Mesendoderm (in vitro differentiated cells): ENCODE measurements at regions not wholly inside any gene's neighbourhood (a gene's known extent, or its start where the extent isn't known, plus 50 kb on each side); places are given as distances from the start of the nearest gene placed in this dataset.

Experiments used
- DNase-seq: peaks from one replicate; pipeline ENCODE4 v3.0.0; 2013
- H2AK5ac ChIP-seq: 2 replicates; pipeline ENCODE4 v1.6.1; 2013; ENCODE audit warnings: low read length, inconsistent platforms
- H2BK120ac ChIP-seq: 2 replicates; pipeline ENCODE4 v1.6.1; 2013; ENCODE audit warnings: low read depth, mild to moderate bottlenecking, low read length, moderate library complexity, mixed read lengths
- H2BK15ac ChIP-seq: replicated peaks from 2 replicates; pipeline ENCODE4 v1.6.1; 2013; ENCODE audit warnings: low read depth, mild to moderate bottlenecking, moderate library complexity
- H2BK5ac ChIP-seq: 2 replicates; pipeline ENCODE4 v1.6.1; 2013; ENCODE audit warnings: low read length, inconsistent platforms
- H3K18ac ChIP-seq: 2 replicates; pipeline ENCODE4 v1.6.1; 2013; ENCODE audit warnings: mild to moderate bottlenecking, low read length, mixed read lengths
- H3K23ac ChIP-seq: one replicate; pipeline ENCODE4 v1.6.1; 2013; ENCODE audit warnings: low read length
- H3K27ac ChIP-seq: 2 replicates; pipeline ENCODE4 v1.5.1; 2013; ENCODE audit warnings: low read depth, mild to moderate bottlenecking, inconsistent platforms, low read length, moderate library complexity
- H3K27me3 ChIP-seq: 2 replicates; pipeline ENCODE4 v1.6.1; 2013; ENCODE audit warnings: low read length, control low read depth, mild to moderate bottlenecking, inconsistent platforms; ENCODE audit not compliant: insufficient read depth, poor library complexity
- H3K36me3 ChIP-seq: 2 replicates; pipeline ENCODE4 v1.6.1; 2013; ENCODE audit warnings: low read length, inconsistent platforms; ENCODE audit not compliant: control insufficient read depth, insufficient read depth
- H3K4ac ChIP-seq: one replicate; pipeline ENCODE4 v1.6.1; 2013; ENCODE audit warnings: low read depth, mild to moderate bottlenecking, low read length, moderate library complexity
- H3K4me1 ChIP-seq: 2 replicates; pipeline ENCODE4 v1.6.1; 2013; ENCODE audit warnings: low read depth, low read length, inconsistent platforms; ENCODE audit not compliant: control insufficient read depth
- H3K4me2 ChIP-seq: 2 replicates; pipeline ENCODE4 v1.6.1; 2013; ENCODE audit warnings: low read length
- H3K4me3 ChIP-seq: 2 replicates; pipeline ENCODE4 v1.5.1; 2013; ENCODE audit warnings: mild to moderate bottlenecking, low read length
- H3K56ac ChIP-seq: one replicate; pipeline ENCODE4 v1.6.1; 2013; ENCODE audit warnings: low read length
- H3K79me1 ChIP-seq: 2 replicates; pipeline ENCODE4 v1.6.1; 2013; ENCODE audit warnings: low read length, inconsistent platforms
- H3K79me2 ChIP-seq: 2 replicates; pipeline ENCODE4 v1.6.1; 2013; ENCODE audit warnings: mild to moderate bottlenecking, low read length; ENCODE audit not compliant: control insufficient read depth, insufficient read depth
- H3K9ac ChIP-seq: 2 replicates; pipeline ENCODE4 v1.6.1; 2013; ENCODE audit warnings: low read length, inconsistent platforms
- H4K5ac ChIP-seq: one replicate; pipeline ENCODE4 v1.6.1; 2013; ENCODE audit warnings: low read length
- H4K8ac ChIP-seq: one replicate; pipeline ENCODE4 v1.6.1; 2013; ENCODE audit warnings: low read depth, mild to moderate bottlenecking, control low read depth, low read length, moderate library complexity
- whole genome bisulfite sequencing: extraction: QIAGEN DNeasy Blood & Tissue Kit; methylation state at CpG from one replicate; pipeline ENCODE4 v1.1.7; 2013; ENCODE audit warnings: low lambda C conversion rate, missing lambda C conversion rate; ENCODE audit not compliant: insufficient coverage; ENCODE audit errors: extremely low coverage; 5-methylcytosine and 5-hydroxymethylcytosine counted together

GRCh38 chr1:56062625-56063024 is 516.7 kb downstream of the PLPP3 start:
- Histone ChIP-seq H3K4me1 (peaks cover 5% of the 10 kb centered on the region), H3K27ac (no peak overlapping the region), H2BK5ac (no peak overlapping the region), H2AK5ac (no peak overlapping the region), H3K56ac (no peak overlapping the region), H3K9ac (no peak overlapping the region), H3K4ac (no peak overlapping the region), H4K8ac (no peak overlapping the region), H3K27me3 (no peaks in the 10 kb centered on the region), H3K36me3 (no peaks in the 10 kb centered on the region), H3K18ac (no peak overlapping the region), H4K5ac (no peak overlapping the region), H2BK15ac (no peak overlapping the region), H3K4me3 (no peak overlapping the region), H3K79me1 (no peaks in the 10 kb centered on the region), H3K79me2 (no peaks in the 10 kb centered on the region), H3K4me2 (no peak overlapping the region), H2BK120ac (no peak overlapping the region), H3K23ac (no peak overlapping the region)
- no peak for DNase-seq
- no CpG with 5 or more reads among the region's 4 CpGs for WGBS

- H3K4me1 ChIP-seq = peaks cover 5% of the 10 kb centered on the region
- no peak overlapping the region for H3K4me3 ChIP-seq
- no peak overlapping the region for H3K56ac ChIP-seq
- H3K27me3 ChIP-seq = no peaks in the 10 kb centered on the region
- no peak overlapping the region for H4K8ac ChIP-seq
- H3K79me2 ChIP-seq = no peaks in the 10 kb centered on the region
- no peak overlapping the region for H2BK120ac ChIP-seq
- no peak overlapping the region for H2AK5ac ChIP-seq
- H2BK5ac ChIP-seq = no peak overlapping the region
- no peaks in the 10 kb centered on the region for H3K36me3 ChIP-seq
- H3K27ac ChIP-seq = no peak overlapping the region
- H3K4ac ChIP-seq = no peak overlapping the region
- no peak for DNase-seq
- no peak overlapping the region for H3K23ac ChIP-seq
- no peak overlapping the region for H3K9ac ChIP-seq
- no peak overlapping the region for H3K18ac ChIP-seq
- H3K4me2 ChIP-seq = no peak overlapping the region
- no peak overlapping the region for H2BK15ac ChIP-seq
- H3K79me1 ChIP-seq = no peaks in the 10 kb centered on the region
- no peak overlapping the region for H4K5ac ChIP-seq
Measured at GRCh38 chr1:56061824-56062223, 517.5 kb downstream of the PLPP3 start.

- H2BK5ac ChIP-seq = no peak overlapping the region
Measured at GRCh38 chr1:56060906-56061305, 518.5 kb downstream of the PLPP3 start.

GRCh38 chr1:56057466-56058405 is 521.6 kb downstream of the PLPP3 start:
- no peaks in the 10 kb centered on the region for H3K79me1 ChIP-seq
- no peak overlapping the region for H3K27ac ChIP-seq
- no peak overlapping the region for H3K4me3 ChIP-seq
- no peak overlapping the region for H3K18ac ChIP-seq
- no peak overlapping the region for H3K9ac ChIP-seq
- H2BK15ac ChIP-seq = no peak overlapping the region
- H2BK5ac ChIP-seq = no peak overlapping the region
- H4K5ac ChIP-seq = no peak overlapping the region
- H2AK5ac ChIP-seq = no peak overlapping the region
- no peaks in the 10 kb centered on the region for H3K27me3 ChIP-seq
- no peak overlapping the region for H3K4ac ChIP-seq
- WGBS = no CpG with 5 or more reads among the region's 5 CpGs
- no peak for DNase-seq
- H3K36me3 ChIP-seq = no peaks in the 10 kb centered on the region
- no peak overlapping the region for H3K4me2 ChIP-seq
- no peak overlapping the region for H3K23ac ChIP-seq
- H3K56ac ChIP-seq = no peak overlapping the region
- H3K4me1 ChIP-seq = no peaks in the 10 kb centered on the region
- H2BK120ac ChIP-seq = no peak overlapping the region
- H4K8ac ChIP-seq = no peak overlapping the region
- H3K79me2 ChIP-seq = no peaks in the 10 kb centered on the region

More at GRCh38 chr1:56060906-56061305, 518.5 kb downstream of the PLPP3 start:
- no peak for DNase-seq
- H3K36me3 ChIP-seq = no peaks in the 10 kb centered on the region
- H3K23ac ChIP-seq = no peak overlapping the region
- H3K4me2 ChIP-seq = no peak overlapping the region
- H3K27me3 ChIP-seq = no peaks in the 10 kb centered on the region
- H3K4me1 ChIP-seq = peaks cover 5% of the 10 kb centered on the region
- no peak overlapping the region for H4K5ac ChIP-seq
- no peak overlapping the region for H3K9ac ChIP-seq
- H3K18ac ChIP-seq = no peak overlapping the region
- H3K79me2 ChIP-seq = no peaks in the 10 kb centered on the region
- H2AK5ac ChIP-seq = no peak overlapping the region
- no peak overlapping the region for H4K8ac ChIP-seq
- no peak overlapping the region for H2BK15ac ChIP-seq
- no peak overlapping the region for H3K27ac ChIP-seq
- no peak overlapping the region for H3K4ac ChIP-seq
- H3K79me1 ChIP-seq = no peaks in the 10 kb centered on the region
- H3K4me3 ChIP-seq = no peak overlapping the region
- no peak overlapping the region for H3K56ac ChIP-seq
- no peak overlapping the region for H2BK120ac ChIP-seq
- WGBS = no CpG with 5 or more reads among the region's 1 CpG

- no peak overlapping the region for H2AK5ac ChIP-seq
- no peak overlapping the region for H3K27ac ChIP-seq
- H2BK5ac ChIP-seq = no peak overlapping the region
- no peak overlapping the region for H4K5ac ChIP-seq
- H4K8ac ChIP-seq = no peak overlapping the region
- no peak overlapping the region for H3K4me2 ChIP-seq
- no peak overlapping the region for H3K4ac ChIP-seq
- no peaks in the 10 kb centered on the region for H3K36me3 ChIP-seq
- no peak overlapping the region for H3K9ac ChIP-seq
- H3K18ac ChIP-seq = no peak overlapping the region
- H2BK15ac ChIP-seq = no peak overlapping the region
- no peak for DNase-seq
- no CpG with 5 or more reads among the region's 9 CpGs for WGBS
- no peak overlapping the region for H3K23ac ChIP-seq
- no peaks in the 10 kb centered on the region for H3K27me3 ChIP-seq
- no peaks in the 10 kb centered on the region for H3K79me2 ChIP-seq
- H3K79me1 ChIP-seq = no peaks in the 10 kb centered on the region
- H3K4me1 ChIP-seq = no peaks in the 10 kb centered on the region
- no peak overlapping the region for H3K56ac ChIP-seq
- H2BK120ac ChIP-seq = no peak overlapping the region
- H3K4me3 ChIP-seq = no peak overlapping the region
Measured at GRCh38 chr1:56056438-56057287, 522.7 kb downstream of the PLPP3 start.
